Gastroesophageal sphincter (tissue), 3 donors: ENCODE measurements at regions not wholly inside any gene's neighbourhood (a gene's known extent, or its start where the extent isn't known, plus 50 kb on each side); places are given as distances from the start of the nearest gene placed in this dataset.

Experiments
- POLR2A ChIP-seq, 2 donors: fragments of 450-650 bp; IDR thresholded peaks; one replicate each; pipeline ENCODE4 v1.6.1; 2017; ENCODE audit warnings: antibody characterized with exemption in 2 of 2, mild to moderate bottlenecking in 2 of 2, moderate library complexity in 1 of 2
- TF ChIP-seq, protein P1 (sequence below), 4 experiments: fragments of 200-600 bp in 2 of 4; fragments of 450-650 bp in 2 of 4; sonication (generic) in 1 of 4; IDR thresholded peaks; one replicate each; pipeline ENCODE4 v1.5.1; 2017 to 2019; ENCODE audit warnings: antibody characterized with exemption in 4 of 4, mild to moderate bottlenecking in 2 of 4, moderate library complexity in 2 of 4

DNA sequence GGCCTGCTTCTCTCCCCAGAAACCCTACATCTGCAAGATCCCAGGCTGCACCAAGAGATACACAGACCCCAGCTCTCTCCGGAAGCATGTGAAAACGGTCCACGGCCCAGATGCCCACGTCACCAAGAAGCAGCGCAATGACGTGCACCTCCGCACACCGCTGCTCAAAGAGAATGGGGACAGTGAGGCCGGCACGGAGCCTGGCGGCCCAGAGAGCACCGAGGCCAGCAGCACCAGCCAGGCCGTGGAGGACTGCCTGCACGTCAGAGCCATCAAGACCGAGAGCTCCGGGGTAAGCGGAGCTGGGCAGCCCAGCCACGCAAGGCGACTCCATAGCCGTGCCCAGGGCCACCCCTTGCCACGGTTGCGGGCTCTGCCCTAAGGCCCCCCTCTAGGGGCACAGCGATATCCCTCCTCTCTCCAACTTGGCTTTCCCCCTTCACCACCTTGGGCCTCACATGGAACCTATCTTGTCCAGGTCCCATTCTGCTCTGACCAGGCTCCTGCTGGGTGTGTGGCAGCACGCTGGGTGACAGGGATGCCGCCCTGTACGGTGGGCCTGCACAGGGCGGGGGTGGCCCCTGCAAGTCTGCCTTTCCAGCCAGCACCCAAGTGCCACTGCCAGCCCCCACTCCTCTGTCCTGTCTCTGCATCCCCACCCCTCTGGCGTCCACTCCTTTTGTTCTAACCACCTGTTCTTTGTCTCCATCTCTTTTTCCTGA, 248.9 kb downstream of the GLI2 start:
- TF ChIP-seq, protein P1, sequence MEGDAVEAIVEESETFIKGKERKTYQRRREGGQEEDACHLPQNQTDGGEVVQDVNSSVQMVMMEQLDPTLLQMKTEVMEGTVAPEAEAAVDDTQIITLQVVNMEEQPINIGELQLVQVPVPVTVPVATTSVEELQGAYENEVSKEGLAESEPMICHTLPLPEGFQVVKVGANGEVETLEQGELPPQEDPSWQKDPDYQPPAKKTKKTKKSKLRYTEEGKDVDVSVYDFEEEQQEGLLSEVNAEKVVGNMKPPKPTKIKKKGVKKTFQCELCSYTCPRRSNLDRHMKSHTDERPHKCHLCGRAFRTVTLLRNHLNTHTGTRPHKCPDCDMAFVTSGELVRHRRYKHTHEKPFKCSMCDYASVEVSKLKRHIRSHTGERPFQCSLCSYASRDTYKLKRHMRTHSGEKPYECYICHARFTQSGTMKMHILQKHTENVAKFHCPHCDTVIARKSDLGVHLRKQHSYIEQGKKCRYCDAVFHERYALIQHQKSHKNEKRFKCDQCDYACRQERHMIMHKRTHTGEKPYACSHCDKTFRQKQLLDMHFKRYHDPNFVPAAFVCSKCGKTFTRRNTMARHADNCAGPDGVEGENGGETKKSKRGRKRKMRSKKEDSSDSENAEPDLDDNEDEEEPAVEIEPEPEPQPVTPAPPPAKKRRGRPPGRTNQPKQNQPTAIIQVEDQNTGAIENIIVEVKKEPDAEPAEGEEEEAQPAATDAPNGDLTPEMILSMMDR (IDR thresholded peaks at IDR 0.05): no peak
- no peak for TF ChIP-seq POLR2A (IDR thresholded peaks at IDR 0.05)
